Colonic mucosa (tissue), 4 donors: ENCODE measurements at regions not wholly inside any gene's neighbourhood (a gene's known extent, or its start where the extent isn't known, plus 50 kb on each side); places are given as distances from the start of the nearest gene placed in this dataset.
"Not testable (repeated sequence)": the region's sequence is repeated elsewhere in the genome, so short reads cannot be mapped to it uniquely, and the experiment has no call there.

Experiments used
- DNase-seq: peaks from one replicate; pipeline ENCODE4 v3.0.0-alpha.2; 2020
- H3K27ac ChIP-seq: fragments of 200-600 bp; one replicate; pipeline ENCODE4 v1.8.0; 2021
- H3K27me3 ChIP-seq: fragments of 200-600 bp; one replicate; pipeline ENCODE4 v1.8.0; 2021
- H3K36me3 ChIP-seq: fragments of 200-600 bp; one replicate; pipeline ENCODE4 v1.8.0; 2021
- H3K4me1 ChIP-seq: fragments of 200-600 bp; one replicate; pipeline ENCODE4 v1.8.0; 2021; ENCODE audit warnings: mild to moderate bottlenecking
- H3K4me3 ChIP-seq: fragments of 200-600 bp; one replicate; pipeline ENCODE4 v1.8.0; 2021
- H3K9ac ChIP-seq, 2 donors: one replicate each; pipeline ENCODE4 v1.7.0; 2013; ENCODE audit warnings: control low read depth in 2 of 2, low read depth in 2 of 2, low read length in 2 of 2
- H3K9me3 ChIP-seq: fragments of 200-600 bp; one replicate; pipeline ENCODE4 v1.8.0; 2021
- CTCF ChIP-seq: fragments of 200-600 bp; IDR thresholded peaks from one replicate; pipeline ENCODE4 v1.8.0; 2022; ENCODE audit warnings: antibody characterized with exemption, mild to moderate bottlenecking
- intact Hi-C: fragments of 100-400 bp; cut with DNase I; formaldehyde crosslinking; loops from one replicate; pipeline ENCODE4 v1.14.1; 2022
- donor health status: healthy.
- donor health status: DM: no; HTN: no; CAD: no.
- donor health status: DM: no; HTN: no; CAD: no.

DNA sequence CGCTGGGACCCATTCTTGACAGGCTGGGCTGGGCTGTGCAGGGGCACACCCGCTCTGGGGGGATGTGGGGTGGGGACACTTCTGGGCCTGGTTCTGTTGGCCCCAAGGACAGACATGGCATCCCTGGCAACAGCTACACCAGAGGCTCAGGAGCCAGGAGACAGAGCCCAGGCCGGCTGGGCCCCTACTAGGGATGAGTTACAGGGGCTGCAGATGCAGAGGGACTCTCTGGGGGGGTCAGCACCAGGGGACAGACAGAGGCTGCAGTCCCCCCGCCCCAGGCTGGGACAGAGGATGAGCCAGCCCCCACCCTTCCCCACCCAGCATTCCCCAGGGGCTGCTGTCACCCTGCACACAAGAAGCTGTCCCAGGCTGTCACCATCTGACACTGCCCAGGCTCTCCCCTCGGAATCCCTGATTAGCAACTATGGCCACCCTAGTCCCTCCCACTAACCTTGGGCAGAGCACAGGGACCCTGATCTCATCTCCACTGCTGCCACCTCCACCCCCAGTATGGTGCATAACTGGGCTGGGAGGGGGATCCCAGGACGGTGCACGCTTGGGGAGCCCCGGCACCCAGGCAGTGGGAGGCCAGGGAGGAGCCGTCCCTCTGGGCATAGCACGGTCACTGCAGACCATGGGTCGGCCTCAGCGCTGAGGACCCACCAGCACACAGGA, 67.5 kb upstream of the TUBA3E start:
- DNase-seq, H3K4me3 ChIP-seq, H3K9me3 ChIP-seq, H3K36me3 ChIP-seq, H3K9ac ChIP-seq, H3K27me3 ChIP-seq, H3K27ac ChIP-seq, H3K4me1 ChIP-seq, intact Hi-C loops: not testable (repeated sequence)

DNA sequence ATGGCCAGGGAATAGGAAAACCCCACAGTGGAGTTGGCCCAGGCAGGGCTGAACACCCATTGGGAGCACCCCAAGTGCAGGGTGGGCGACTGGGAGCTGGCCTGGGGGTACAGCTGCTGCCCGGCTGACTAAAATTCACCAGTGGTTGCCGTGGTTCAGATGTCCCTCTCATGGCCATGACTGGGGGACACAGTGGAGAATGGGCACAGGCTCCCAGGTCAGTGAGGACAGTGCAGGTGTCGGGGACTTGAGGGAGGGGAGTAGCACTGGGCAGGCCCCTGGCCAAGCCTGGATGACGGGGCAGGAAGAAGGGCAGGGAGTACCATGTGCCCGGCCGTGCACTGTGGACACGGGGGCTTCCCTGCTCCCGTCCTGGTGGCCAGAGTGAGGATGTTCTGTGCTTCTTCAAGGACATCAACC, 66.7 kb upstream of the TUBA3E start:
- H3K4me1 ChIP-seq, H3K27me3 ChIP-seq, intact Hi-C loops, H3K9me3 ChIP-seq, H3K9ac ChIP-seq, H3K4me3 ChIP-seq, H3K27ac ChIP-seq, H3K36me3 ChIP-seq, DNase-seq: not testable (repeated sequence)

DNA sequence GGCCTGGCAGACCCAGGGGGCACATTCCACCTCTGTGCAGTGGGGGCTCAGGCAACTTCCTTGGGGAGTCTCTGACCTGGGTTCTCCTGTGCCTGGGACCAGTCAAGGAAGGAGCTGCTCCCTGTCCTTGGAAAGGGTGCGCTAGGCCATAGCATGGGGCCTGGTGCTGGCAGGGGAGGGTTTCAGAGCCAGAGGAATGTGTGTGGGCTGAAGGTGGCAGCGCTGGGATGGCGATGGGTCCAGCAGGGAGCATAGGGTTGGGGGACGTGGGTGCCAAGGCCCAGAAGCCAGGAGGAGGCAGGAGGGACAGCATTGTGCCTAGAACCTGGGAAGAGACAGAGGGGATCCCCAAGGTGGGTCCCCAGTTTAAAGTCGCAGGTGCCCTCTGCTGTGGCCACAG, 66.3 kb upstream of the TUBA3E start:
- no peak for TF ChIP-seq CTCF
- Histone ChIP-seq H3K36me3 (no peaks in the 10 kb centered on the region), H3K9ac (no peak overlapping the region), H3K4me3 (no peak overlapping the region), H3K27ac (no peak overlapping the region), H3K9me3 (no peaks in the 10 kb centered on the region), H3K27me3 (no peaks in the 10 kb centered on the region), H3K4me1 (no peaks in the 10 kb centered on the region)
- no peak for DNase-seq
- intact Hi-C loops, result no loop called here

DNA sequence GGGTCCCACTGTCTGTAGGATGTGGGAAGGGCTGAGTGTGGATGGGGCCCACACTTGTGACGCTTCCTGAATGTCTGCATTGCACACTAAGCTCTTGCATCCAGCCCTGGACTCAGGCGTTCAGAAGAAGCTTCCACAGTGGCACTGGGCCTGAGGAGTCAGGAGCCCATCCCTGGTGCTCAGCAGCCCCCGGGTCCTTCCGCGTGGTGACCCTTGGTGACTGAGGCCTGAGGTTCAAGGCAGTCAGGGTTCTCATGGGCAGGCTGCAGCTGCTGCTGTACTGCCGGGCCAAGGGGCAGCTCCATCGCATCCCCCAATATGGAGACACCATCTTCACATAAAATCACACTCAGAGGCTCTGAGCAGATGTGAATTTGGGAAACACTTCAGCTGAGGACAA, 65.8 kb upstream of the TUBA3E start:
- Histone ChIP-seq H3K9ac (no peak overlapping the region), H3K4me3 (no peak overlapping the region), H3K27me3 (no peaks in the 10 kb centered on the region), H3K27ac (no peak overlapping the region), H3K9me3 (no peaks in the 10 kb centered on the region), H3K4me1 (no peaks in the 10 kb centered on the region), H3K36me3 (no peaks in the 10 kb centered on the region)
- no peak for DNase-seq
- intact Hi-C loops, result no loop called here
- no peak for TF ChIP-seq CTCF

GRCh38 chr2:130263606-130264005, 65.4 kb upstream of the TUBA3E start:
- no peak overlapping the region for H3K27ac ChIP-seq
- no peaks in the 10 kb centered on the region for H3K9me3 ChIP-seq
- H3K27me3 ChIP-seq, result no peaks in the 10 kb centered on the region
- no peaks in the 10 kb centered on the region for H3K36me3 ChIP-seq
- DNase-seq, result no peak
- H3K9ac ChIP-seq, result no peak overlapping the region
- no peak overlapping the region for H3K4me3 ChIP-seq
- no peak for TF ChIP-seq CTCF
- H3K4me1 ChIP-seq, result no peaks in the 10 kb centered on the region
- intact Hi-C loops, result no loop called here

- intact Hi-C loops, result no loop called here
- no peaks in the 10 kb centered on the region for H3K36me3 ChIP-seq
- no peaks in the 10 kb centered on the region for H3K9me3 ChIP-seq
- no peaks in the 10 kb centered on the region for H3K4me1 ChIP-seq
- TF ChIP-seq CTCF, result no peak
- no peak overlapping the region for H3K27ac ChIP-seq
- no peak overlapping the region for H3K9ac ChIP-seq
- no peak overlapping the region for H3K4me3 ChIP-seq
- H3K27me3 ChIP-seq, result no peaks in the 10 kb centered on the region
- no peak for DNase-seq
These were observed 63.9 kb upstream of the TUBA3E start for GRCh38 chr2:130261970-130262760.
